Neural cell (in vitro differentiated cells): ENCODE measurements at regions not wholly inside any gene's neighbourhood (a gene's known extent, or its start where the extent isn't known, plus 50 kb on each side); places are given as distances from the start of the nearest gene placed in this dataset.

Experiments
- H2AFZ ChIP-seq: fragments of 200-600, 300-800 bp; sonication (generic), shearing (Covaris generic); 2 replicates; pipeline ENCODE4 v1.6.0; 2014; ENCODE audit warnings: low read depth, mild to moderate bottlenecking, antibody characterized with exemption, low read length, moderate library complexity
- H3F3A ChIP-seq: fragments of 200-600 bp; shearing (Covaris generic); 2 replicates; pipeline ENCODE4 v1.6.1; 2016; ENCODE audit warnings: mild to moderate bottlenecking, moderate library complexity, mixed read lengths, antibody characterized with exemption, low read length; ENCODE audit not compliant: insufficient read depth, poor library complexity, severe bottlenecking
- H3K27ac ChIP-seq: fragments of 200-600, 300-800 bp; sonication (generic), shearing (Covaris generic); 2 replicates; pipeline ENCODE4 v1.5.1; 2014; ENCODE audit warnings: mild to moderate bottlenecking, low read length, moderate library complexity
- H3K27me3 ChIP-seq: fragments of 300-800, 200-600 bp; sonication (generic), shearing (Covaris generic); 2 replicates; pipeline ENCODE4 v1.6.0; 2014; ENCODE audit warnings: mild to moderate bottlenecking, low read depth, low read length, moderate library complexity; ENCODE audit not compliant: insufficient read depth
- H3K36me3 ChIP-seq: fragments of 300-800, 200-600 bp; sonication (generic), shearing (Covaris generic); 2 replicates; pipeline ENCODE4 v1.5.1; 2014; ENCODE audit warnings: mild to moderate bottlenecking, antibody characterized with exemption, low read length, moderate library complexity; ENCODE audit not compliant: insufficient read depth
- H3K4me2 ChIP-seq: fragments of 300-800, 200-600 bp; sonication (generic), shearing (Covaris generic); 2 replicates; pipeline ENCODE4 v1.6.0; 2014; ENCODE audit warnings: mild to moderate bottlenecking, low read length
- H3K4me3 ChIP-seq: fragments of 300-800, 200-600 bp; sonication (generic), shearing (Covaris generic); 2 replicates; pipeline ENCODE4 v1.5.1; 2014; ENCODE audit warnings: mild to moderate bottlenecking, low read length, moderate library complexity
- H3K79me2 ChIP-seq: fragments of 200-600 bp; shearing (Covaris generic); replicated peaks from 2 replicates; pipeline ENCODE4 v1.6.0; 2014; ENCODE audit warnings: mild to moderate bottlenecking, low read length, moderate library complexity; ENCODE audit not compliant: insufficient read depth
- H3K9ac ChIP-seq: fragments of 300-800, 200-600 bp; sonication (generic), shearing (Covaris generic); 2 replicates; pipeline ENCODE4 v1.6.1; 2016; ENCODE audit warnings: mild to moderate bottlenecking, low read length, mixed read lengths
- H3K9me2 ChIP-seq: fragments of 200-600 bp; shearing (Covaris generic); 2 replicates; pipeline ENCODE4 v1.6.1; 2016; ENCODE audit warnings: mild to moderate bottlenecking, low read length, mixed read lengths; ENCODE audit not compliant: insufficient read depth
- H3K9me3 ChIP-seq: fragments of 200-600, 300-800 bp; sonication (generic), shearing (Covaris generic); 2 replicates; pipeline ENCODE4 v1.6.1; 2016; ENCODE audit warnings: mild to moderate bottlenecking, mixed run types, low read length, moderate library complexity, mixed read lengths
- H4K20me1 ChIP-seq: fragments of 200-600 bp; shearing (Covaris generic); 2 replicates; pipeline ENCODE4 v1.6.1; 2016; ENCODE audit warnings: mild to moderate bottlenecking, mixed run types; ENCODE audit not compliant: insufficient read depth
- CTCF ChIP-seq: fragments of 450-650 bp; IDR thresholded peaks from 2 replicates; pipeline ENCODE4 v1.5.1; 2014; ENCODE audit warnings: antibody characterized with exemption, mild to moderate bottlenecking, moderate library complexity; ENCODE audit not compliant: poor library complexity, severe bottlenecking
- EP300 ChIP-seq: fragments of 450-650 bp; conservative IDR thresholded peaks from 2 replicates; pipeline ENCODE4 v1.6.1; 2014; ENCODE audit warnings: antibody characterized with exemption, mild to moderate bottlenecking, moderate library complexity; ENCODE audit not compliant: poor library complexity, severe bottlenecking
- EZH2 ChIP-seq: fragments of 200-600, 300-800 bp; shearing (Covaris generic), sonication (generic); IDR thresholded peaks from 2 replicates; pipeline ENCODE4 v1.6.1; 2014; ENCODE audit warnings: antibody characterized with exemption, low read length, borderline replicate concordance, mild to moderate bottlenecking; ENCODE audit not compliant: insufficient read depth, poor library complexity, severe bottlenecking
- MXI1 ChIP-seq: fragments of 450-650 bp; conservative IDR thresholded peaks from 2 replicates; pipeline ENCODE4 v1.6.1; 2014; ENCODE audit warnings: antibody characterized with exemption, mild to moderate bottlenecking; ENCODE audit not compliant: poor library complexity, severe bottlenecking
- POLR2AphosphoS5 ChIP-seq: IDR thresholded peaks from 2 replicates; pipeline ENCODE4 v1.6.1; 2012
- RAD21 ChIP-seq: fragments of 450-650 bp; conservative IDR thresholded peaks from 2 replicates; pipeline ENCODE4 v1.6.1; 2014; ENCODE audit warnings: antibody characterized with exemption, mild to moderate bottlenecking, moderate library complexity
- REST ChIP-seq: IDR thresholded peaks from 2 replicates; pipeline ENCODE4 v1.6.1; 2012; ENCODE audit warnings: borderline replicate concordance
- SMC3 ChIP-seq: fragments of 450-650 bp; conservative IDR thresholded peaks from 2 replicates; pipeline ENCODE4 v1.6.1; 2014; ENCODE audit warnings: antibody characterized with exemption, mild to moderate bottlenecking, moderate library complexity; ENCODE audit not compliant: poor library complexity
- TAF1 ChIP-seq: IDR thresholded peaks from 2 replicates; pipeline ENCODE4 v1.6.1; 2012; ENCODE audit warnings: low read depth

- Histone ChIP-seq H4K20me1 (no peaks in the 10 kb centered on the region), H3K36me3 (no peaks in the 10 kb centered on the region), H3K9me3 (no peaks in the 10 kb centered on the region), H3F3A (no peaks in the 10 kb centered on the region), H3K27ac (no peak overlapping the region), H3K9ac (no peak overlapping the region), H3K4me3 (no peak overlapping the region), H2AFZ (no peak overlapping the region), H3K9me2 (no peaks in the 10 kb centered on the region), H3K79me2 (no peaks in the 10 kb centered on the region), H3K27me3 (no peaks in the 10 kb centered on the region), H3K4me2 (no peak overlapping the region)
- no peak for TF ChIP-seq POLR2AphosphoS5
- TF ChIP-seq SMC3: no peak
- no peak for TF ChIP-seq EP300
- TF ChIP-seq CTCF: no peak
- TF ChIP-seq TAF1: no peak
- no peak for TF ChIP-seq RAD21
- TF ChIP-seq EZH2: no peak
- no peak for TF ChIP-seq REST
- no peak for TF ChIP-seq MXI1
These were observed 677.6 kb downstream of the IRS1 start for GRCh38 chr2:226122041-226122440.

DNA sequence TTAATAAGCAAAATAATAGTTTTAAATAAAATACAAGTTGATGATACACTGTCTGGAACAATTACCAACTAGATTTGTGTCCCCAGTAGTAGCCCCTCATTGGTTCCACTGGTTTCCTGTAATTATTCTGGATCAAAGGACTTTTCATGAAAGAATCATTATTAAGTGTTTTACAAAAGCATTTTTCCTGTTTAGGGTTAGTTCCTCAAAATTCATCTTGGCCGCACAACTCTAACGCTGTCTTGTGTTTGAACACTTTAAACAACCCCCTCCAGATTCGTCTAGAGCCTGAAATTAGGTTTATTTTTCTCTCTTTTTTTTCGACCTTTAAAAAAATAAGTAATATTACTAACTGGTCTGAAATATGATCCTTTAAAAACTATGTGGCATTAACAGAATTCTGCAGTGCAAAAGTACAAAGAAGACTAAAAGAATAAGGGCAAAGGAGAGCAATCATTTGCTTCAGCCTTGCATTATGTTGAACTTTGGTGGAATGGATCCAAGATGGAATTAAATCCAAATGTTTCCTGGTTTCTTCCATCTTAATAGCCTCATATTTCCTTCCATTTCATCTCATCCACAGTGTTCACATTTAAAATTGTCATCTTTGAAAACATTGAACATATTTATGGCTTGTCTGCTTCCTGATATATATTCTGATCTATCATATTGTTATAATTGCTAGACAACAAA lies 678.4 kb downstream of the IRS1 start:
- Histone ChIP-seq H3K27ac (no peak overlapping the region), H3K36me3 (no peaks in the 10 kb centered on the region), H4K20me1 (no peaks in the 10 kb centered on the region), H3F3A (no peaks in the 10 kb centered on the region), H3K4me2 (no peak overlapping the region), H3K9me2 (no peaks in the 10 kb centered on the region), H3K4me3 (no peak overlapping the region), H3K9ac (no peak overlapping the region), H2AFZ (no peak overlapping the region), H3K27me3 (no peaks in the 10 kb centered on the region), H3K79me2 (no peaks in the 10 kb centered on the region), H3K9me3 (no peaks in the 10 kb centered on the region)
- no peak for TF ChIP-seq TAF1
- no peak for TF ChIP-seq EP300
- TF ChIP-seq RAD21: no peak
- no peak for TF ChIP-seq REST
- TF ChIP-seq POLR2AphosphoS5: no peak
- no peak for TF ChIP-seq SMC3
- TF ChIP-seq EZH2: no peak
- TF ChIP-seq MXI1: no peak
- TF ChIP-seq CTCF: no peak
